ENCODE measurements at regions not wholly inside any gene's neighbourhood (a gene's known extent, or its start where the extent isn't known, plus 50 kb on each side); places are given as distances from the start of the nearest gene placed in this dataset.

GRCh38 chr3:126277629-126278378, 79.4 kb downstream of the KLF15 start:
- no peak for DNase-seq (ENCODE audit: low read depth)
- TF ChIP-seq CTCF (conservative IDR thresholded peaks at IDR 0.05; ENCODE audit: low read depth, low read length) = no peak
- H3K4me3 ChIP-seq (ENCODE audit: low read depth, low read length) = no peak overlapping the region

GRCh38 chr3:126275620-126275904, 81.6 kb downstream of the KLF15 start:
- H3K4me3 ChIP-seq (ENCODE audit: low read depth, low read length) = no peak overlapping the region
- TF ChIP-seq CTCF (conservative IDR thresholded peaks at IDR 0.05; ENCODE audit: low read depth, low read length) = no peak
- DNase-seq (ENCODE audit: low read depth) = no peak

GRCh38 chr3:126274735-126275619, 82.2 kb downstream of the KLF15 start:
- no peak for DNase-seq (ENCODE audit: low read depth)
- TF ChIP-seq CTCF (conservative IDR thresholded peaks at IDR 0.05; ENCODE audit: low read depth, low read length) = no peak
- no peak overlapping the region for H3K4me3 ChIP-seq (ENCODE audit: low read depth, low read length)

- no peak overlapping the region for H3K4me3 ChIP-seq (ENCODE audit: low read depth, low read length)
- TF ChIP-seq CTCF (conservative IDR thresholded peaks at IDR 0.05; ENCODE audit: low read depth, low read length) = no peak
- DNase-seq (ENCODE audit: low read depth) = no peak
Observed at GRCh38 chr3:126270145-126270811, 86.9 kb downstream of the KLF15 start.

GRCh38 chr3:126269354-126269753, 87.9 kb downstream of the KLF15 start:
- no peak for TF ChIP-seq CTCF (conservative IDR thresholded peaks at IDR 0.05; ENCODE audit: low read depth, low read length)
- DNase-seq (ENCODE audit: low read depth) = no peak
- no peak overlapping the region for H3K4me3 ChIP-seq (ENCODE audit: low read depth, low read length)

GRCh38 chr3:126268866-126269265, 88.3 kb downstream of the KLF15 start:
- no peak for TF ChIP-seq CTCF (conservative IDR thresholded peaks at IDR 0.05; ENCODE audit: low read depth, low read length)
- no peak overlapping the region for H3K4me3 ChIP-seq (ENCODE audit: low read depth, low read length)
- no peak for DNase-seq (ENCODE audit: low read depth)
